ENCODE measurements at regions not wholly inside any gene's neighbourhood (a gene's known extent, or its start where the extent isn't known, plus 50 kb on each side); places are given as distances from the start of the nearest gene placed in this dataset.
A peak's percentile ranks its signal among the peaks of the same experiment; 100 is the strongest.
"Not testable (repeated sequence)": the region's sequence is repeated elsewhere in the genome, so short reads cannot be mapped to it uniquely, and the experiment has no call there.

DNA sequence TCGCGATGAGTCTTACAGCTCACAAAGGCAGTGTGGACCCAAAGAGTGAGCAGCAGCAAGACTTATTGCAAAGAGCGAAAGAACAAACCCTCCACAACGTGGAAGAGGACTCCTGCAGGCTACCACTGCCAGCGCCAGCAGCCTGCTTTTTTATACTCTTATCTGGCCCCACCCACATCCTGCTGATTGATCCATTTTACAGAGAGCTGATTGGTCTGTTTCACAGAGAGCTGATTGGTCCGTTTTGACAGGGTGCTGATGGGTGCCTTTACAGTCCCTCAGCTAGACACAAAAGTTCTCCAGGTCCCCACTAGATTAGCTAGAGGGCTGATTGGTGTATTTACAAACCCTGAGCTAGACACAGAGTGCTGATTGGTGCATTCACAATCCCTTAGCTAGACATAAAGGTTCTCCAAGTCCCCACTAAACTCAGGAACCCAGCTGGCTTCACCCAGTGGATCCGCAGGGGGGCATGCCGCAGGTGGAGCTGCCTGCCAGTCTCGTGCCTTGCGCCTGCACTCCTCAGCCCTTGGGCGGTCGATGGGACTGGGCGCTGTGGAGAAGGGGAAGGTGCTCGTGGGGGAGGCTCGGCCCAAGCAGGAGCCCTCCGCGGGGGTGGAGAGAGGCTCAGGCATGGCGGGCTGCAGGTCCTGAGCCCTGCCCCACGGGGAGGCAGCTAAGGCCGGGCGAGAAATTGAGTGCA is 75.7 kb downstream of the QDPR start:
- H3K36me3 ChIP-seq; intact Hi-C loops (cut with DNase I); H3K27me3 ChIP-seq; DNase-seq; H3K9me3 ChIP-seq; H3K4me1 ChIP-seq; ATAC-seq; H3K4me3 ChIP-seq; H3K27ac ChIP-seq: not testable (repeated sequence)

DNA sequence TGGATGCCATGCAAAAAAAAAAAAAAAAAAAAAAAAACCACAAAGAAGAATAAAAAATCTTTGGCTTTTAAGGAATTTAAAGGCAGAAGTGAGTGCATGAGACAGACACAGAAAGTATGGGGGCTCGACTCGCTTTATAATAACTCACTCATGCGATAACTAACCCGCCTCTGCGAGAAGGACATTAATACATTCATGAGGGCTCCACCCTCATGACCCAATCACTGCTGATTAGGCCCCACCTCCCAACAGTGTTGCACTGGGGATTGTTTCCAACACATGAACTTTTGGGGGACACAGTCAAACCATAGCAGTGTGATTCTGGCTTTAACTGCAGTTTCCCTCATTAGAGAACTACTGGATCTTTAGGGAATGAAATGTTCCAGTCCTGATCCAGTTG is 78.1 kb downstream of the QDPR start:
- no peak overlapping the region for H3K4me3 ChIP-seq
- H3K27ac ChIP-seq, result no peak overlapping the region
- H3K4me1 ChIP-seq, result no peaks in the 10 kb centered on the region
- H3K9me3 ChIP-seq, result peaks cover 0 to 8% of the 10 kb centered on the region in 2 donors
- intact Hi-C loops (cut with DNase I), result no loop called here
- ATAC-seq, result no peak
- H3K27me3 ChIP-seq, result no peaks in the 10 kb centered on the region
- TF ChIP-seq, protein P1, sequence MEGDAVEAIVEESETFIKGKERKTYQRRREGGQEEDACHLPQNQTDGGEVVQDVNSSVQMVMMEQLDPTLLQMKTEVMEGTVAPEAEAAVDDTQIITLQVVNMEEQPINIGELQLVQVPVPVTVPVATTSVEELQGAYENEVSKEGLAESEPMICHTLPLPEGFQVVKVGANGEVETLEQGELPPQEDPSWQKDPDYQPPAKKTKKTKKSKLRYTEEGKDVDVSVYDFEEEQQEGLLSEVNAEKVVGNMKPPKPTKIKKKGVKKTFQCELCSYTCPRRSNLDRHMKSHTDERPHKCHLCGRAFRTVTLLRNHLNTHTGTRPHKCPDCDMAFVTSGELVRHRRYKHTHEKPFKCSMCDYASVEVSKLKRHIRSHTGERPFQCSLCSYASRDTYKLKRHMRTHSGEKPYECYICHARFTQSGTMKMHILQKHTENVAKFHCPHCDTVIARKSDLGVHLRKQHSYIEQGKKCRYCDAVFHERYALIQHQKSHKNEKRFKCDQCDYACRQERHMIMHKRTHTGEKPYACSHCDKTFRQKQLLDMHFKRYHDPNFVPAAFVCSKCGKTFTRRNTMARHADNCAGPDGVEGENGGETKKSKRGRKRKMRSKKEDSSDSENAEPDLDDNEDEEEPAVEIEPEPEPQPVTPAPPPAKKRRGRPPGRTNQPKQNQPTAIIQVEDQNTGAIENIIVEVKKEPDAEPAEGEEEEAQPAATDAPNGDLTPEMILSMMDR (IDR thresholded peaks at IDR 0.05), result no peak
- no peak for DNase-seq
- H3K36me3 ChIP-seq, result no peaks in the 10 kb centered on the region

DNA sequence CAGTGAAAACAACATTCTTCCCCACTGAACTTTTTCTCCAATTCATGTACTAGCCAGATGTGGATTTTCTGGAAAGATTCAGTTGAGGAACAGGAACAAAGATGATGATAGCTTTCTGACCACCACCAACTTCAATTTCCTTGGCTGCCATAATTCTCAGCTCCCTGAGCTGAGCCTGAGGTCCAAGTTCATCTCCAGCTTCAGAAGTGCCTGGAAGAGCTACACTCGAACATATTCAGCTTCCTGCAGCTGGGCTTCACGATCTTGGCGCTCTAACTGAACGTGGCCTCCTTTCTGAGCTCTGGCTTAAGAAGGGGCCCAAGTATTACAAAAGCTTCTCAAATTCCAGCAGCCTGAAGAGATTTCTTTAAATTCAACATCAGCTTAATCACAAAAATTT is 83.9 kb downstream of the QDPR start:
- no peak for ATAC-seq
- no peaks in the 10 kb centered on the region for H3K27me3 ChIP-seq
- no peak overlapping the region for H3K4me3 ChIP-seq
- TF ChIP-seq, protein P1 (IDR thresholded peaks at IDR 0.05), result no peak
- no peaks in the 10 kb centered on the region for H3K9me3 ChIP-seq
- no peak overlapping the region for H3K27ac ChIP-seq
- no peaks in the 10 kb centered on the region for H3K36me3 ChIP-seq
- no peaks in the 10 kb centered on the region for H3K4me1 ChIP-seq
- no peak for DNase-seq
- intact Hi-C loops (cut with DNase I), result no loop called here

DNA sequence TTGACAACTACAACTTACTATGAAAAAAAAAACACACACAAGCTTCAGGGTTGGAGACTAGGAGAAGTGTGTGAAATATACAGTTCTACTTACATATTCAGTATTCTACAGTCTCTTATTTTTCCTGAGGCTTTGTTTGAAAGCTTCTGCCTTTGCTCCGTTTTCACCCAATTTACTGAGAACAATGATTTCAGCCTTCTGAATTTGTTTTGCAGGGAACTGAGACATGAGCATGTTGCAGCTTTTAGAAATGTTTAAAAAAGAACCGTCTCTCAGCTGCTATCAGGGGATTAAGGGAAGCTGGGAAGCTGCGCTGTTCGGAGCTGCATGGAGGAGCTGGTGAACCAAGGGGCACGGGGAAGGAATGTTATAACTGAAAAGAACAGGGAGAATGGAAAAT is 85.7 kb downstream of the QDPR start:
- Histone ChIP-seq H3K36me3 (no peaks in the 10 kb centered on the region), H3K4me3 (no peak overlapping the region), H3K9me3 (no peaks in the 10 kb centered on the region), H3K27ac (no peak overlapping the region), H3K27me3 (no peaks in the 10 kb centered on the region), H3K4me1 (no peaks in the 10 kb centered on the region)
- ATAC-seq (no peak), DNase-seq (peak in 1 of 4 donors; percentile 15)
- TF ChIP-seq, protein P1 (IDR thresholded peaks at IDR 0.05), result no peak
- intact Hi-C loops (cut with DNase I), result no loop called here

DNA sequence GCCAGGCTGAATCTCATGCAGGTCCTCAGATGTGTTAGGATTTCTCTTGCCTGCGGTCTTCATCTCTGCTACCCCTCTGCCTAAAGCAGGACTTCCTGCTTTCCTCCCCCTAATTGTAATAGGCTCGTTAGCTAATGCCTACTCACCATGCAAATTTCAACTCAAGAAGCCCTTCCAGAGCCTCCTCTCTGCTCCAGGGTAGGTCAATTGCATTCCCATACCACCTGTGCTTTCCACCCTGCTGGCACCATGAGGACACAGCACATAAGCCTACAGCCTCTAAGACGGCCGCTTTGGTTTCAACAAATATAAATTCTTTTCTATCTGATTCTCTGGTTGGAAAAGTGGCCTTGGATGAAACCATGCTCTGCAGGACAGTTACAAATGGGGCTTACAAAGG is 93.9 kb downstream of the QDPR start:
- intact Hi-C loops (cut with DNase I), result no loop called here
- DNase-seq, result no peak

More for the DNA sequence above, 93.9 kb downstream of the QDPR start:
- TF ChIP-seq, protein P1 (IDR thresholded peaks at IDR 0.05), result no peak
- H3K27me3 ChIP-seq, result no peaks in the 10 kb centered on the region
- no peaks in the 10 kb centered on the region for H3K36me3 ChIP-seq
- H3K9me3 ChIP-seq, result peaks cover 0 to 19% of the 10 kb centered on the region in 2 donors
- no peak overlapping the region for H3K4me3 ChIP-seq
- H3K27ac ChIP-seq, result no peak overlapping the region
- no peak for ATAC-seq
- no peaks in the 10 kb centered on the region for H3K4me1 ChIP-seq
